GM18861 (cell line): ENCODE measurements at regions not wholly inside any gene's neighbourhood (a gene's known extent, or its start where the extent isn't known, plus 50 kb on each side); places are given as distances from the start of the nearest gene placed in this dataset.

ENCODE experiments used
- ATAC-seq: cut with Tn5 transposase; IDR thresholded peaks from one replicate; pipeline ENCODE4 v1.9.1; 2021; ENCODE audit not compliant: unreplicated experiment

DNA sequence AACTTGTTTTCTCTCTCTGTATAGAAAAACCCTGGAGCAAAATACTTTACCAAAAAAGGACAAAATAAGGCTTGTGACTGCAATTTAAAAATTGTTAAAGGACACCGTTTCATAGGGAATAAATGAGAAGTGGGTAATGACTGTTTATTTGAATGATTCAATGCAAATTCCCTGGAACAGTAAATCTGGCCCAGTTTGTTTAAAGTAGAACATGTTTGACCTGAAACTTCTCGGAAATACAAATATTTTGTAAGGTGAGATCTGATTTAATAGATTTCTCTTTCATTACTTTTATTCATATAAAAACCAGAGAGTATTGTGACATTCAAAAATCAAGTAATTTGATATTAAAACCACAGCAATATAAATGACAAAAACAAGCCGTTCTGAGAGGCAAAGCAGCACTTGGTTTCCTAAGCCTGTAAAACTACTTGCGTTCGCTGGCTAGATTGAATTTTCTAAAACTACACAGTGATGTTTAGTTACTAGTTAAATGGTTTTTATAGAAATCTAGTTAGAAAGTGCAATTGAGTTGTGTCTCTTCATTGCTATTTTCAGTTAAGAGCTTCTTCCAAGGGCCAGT is 76.8 kb upstream of the PITRM1 start:
- no peak for ATAC-seq

DNA sequence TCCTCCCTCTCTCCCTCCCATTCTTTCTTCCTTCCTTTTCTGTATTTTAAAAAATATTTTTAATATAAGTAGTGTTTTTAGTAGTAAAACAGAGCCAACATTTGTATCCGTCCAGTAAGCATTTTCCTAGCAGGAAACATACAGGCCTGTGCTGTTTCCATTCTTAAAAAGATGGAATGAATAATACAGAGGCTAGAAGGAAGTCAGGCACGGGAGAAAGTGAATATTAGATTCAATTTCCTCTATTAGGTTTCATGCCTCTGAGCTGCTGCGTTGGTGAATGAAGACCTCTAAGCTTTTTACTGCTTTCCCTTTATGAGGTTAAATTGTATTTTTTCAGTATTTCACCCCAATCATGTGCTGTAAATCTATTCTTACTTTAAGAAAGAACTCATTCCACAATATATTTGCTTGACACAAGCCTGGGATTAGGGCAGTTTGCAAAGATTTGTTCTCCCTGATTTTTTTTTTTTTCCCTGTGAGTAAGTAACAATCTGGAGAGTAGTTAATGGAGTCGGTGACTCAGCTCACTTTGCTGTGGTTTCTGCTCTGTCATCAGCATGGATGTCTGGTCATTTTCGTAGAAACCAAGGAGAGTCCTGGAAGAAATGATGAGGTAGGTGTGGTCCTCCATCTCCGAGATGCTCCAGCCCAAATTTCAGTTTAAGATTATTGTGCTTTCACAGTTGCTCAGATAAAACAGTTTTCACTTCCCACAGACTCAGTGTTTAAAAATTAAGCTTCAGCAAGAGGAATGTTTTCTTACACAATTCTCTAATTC is 76.1 kb upstream of the PITRM1 start:
- ATAC-seq = no peak

DNA sequence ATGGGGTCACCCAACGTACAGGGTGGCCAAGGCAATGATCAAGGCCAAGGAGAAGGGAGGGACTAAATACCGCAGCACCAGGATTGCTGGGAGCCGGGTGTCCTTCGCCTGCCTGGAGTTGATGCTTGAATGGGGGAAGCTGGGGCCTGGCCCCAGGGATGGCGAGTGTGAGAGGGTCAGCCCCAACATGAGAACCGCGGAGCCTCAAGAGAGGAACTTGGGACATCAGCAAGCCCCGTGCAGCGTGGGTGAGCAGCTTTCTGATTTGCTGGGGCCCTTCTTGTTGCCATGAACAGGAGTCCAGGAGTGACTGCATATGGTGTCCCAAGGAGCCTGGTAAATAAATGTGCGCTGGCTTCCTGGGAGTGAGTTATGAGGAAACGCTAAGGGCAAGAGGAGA is 72.8 kb upstream of the PITRM1 start:
- no peak for ATAC-seq

DNA sequence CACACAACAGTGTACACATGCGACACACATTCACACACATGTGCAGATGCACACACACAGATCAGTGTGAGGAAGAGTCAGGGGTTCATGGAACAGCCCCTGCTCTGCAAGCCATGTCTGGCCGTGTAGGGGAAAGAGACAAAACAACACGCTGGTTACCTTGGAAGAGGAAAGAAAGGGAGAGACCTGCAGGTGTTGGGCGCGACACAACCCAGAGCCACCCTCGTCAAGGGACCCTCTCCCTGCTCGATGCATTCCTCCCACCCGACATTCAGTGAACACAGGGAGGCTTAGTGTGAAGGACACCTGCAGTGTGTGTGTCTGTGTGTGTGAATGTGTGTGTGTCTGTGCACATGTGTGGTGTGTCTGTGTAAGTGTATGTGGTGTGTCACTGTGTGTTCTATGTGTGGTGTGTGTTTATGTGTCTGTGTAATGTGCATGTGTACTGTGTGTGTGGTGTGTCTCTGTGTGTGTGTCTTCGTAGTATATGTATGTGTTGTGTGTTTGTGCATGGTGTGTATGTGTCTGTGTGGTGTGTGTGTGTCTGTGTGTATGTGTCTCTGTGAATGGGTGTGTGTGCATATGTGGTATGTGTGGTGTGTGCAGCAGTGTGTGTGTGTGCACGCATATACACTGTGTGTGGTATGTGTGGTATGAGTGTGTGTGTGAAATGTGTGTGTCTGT is 69.5 kb upstream of the PITRM1 start:
- ATAC-seq = no peak

DNA sequence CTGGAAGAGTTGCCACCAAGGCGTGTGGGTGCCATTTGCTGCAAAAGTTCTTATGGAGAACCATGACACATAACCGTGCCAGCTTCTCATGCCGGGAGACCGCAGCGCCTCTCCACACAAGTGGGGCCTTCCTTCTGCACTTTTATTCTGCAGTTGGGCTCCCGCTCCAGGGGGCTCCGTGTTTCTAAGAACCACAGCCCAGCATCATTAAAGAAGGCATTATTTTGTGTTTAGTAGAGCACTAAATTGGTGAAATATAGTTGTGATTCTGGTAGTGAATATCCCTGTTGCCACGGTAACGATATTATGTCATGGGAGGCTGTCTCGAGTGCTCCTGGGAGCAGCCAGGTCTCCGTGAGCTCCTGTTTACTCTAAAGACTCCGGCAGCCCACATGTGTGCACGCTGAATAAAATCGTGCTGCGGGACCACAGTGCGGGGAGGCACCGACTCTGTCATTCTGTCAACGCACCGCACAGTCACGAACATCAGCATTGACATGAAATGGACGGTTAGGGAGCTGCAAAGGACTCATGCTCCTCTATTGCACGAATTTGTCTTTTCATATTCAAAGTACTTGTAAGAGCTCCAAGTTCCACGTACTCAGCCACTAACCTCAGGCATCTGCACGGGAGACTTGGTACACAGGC is 68.8 kb upstream of the PITRM1 start:
- ATAC-seq = no peak

DNA sequence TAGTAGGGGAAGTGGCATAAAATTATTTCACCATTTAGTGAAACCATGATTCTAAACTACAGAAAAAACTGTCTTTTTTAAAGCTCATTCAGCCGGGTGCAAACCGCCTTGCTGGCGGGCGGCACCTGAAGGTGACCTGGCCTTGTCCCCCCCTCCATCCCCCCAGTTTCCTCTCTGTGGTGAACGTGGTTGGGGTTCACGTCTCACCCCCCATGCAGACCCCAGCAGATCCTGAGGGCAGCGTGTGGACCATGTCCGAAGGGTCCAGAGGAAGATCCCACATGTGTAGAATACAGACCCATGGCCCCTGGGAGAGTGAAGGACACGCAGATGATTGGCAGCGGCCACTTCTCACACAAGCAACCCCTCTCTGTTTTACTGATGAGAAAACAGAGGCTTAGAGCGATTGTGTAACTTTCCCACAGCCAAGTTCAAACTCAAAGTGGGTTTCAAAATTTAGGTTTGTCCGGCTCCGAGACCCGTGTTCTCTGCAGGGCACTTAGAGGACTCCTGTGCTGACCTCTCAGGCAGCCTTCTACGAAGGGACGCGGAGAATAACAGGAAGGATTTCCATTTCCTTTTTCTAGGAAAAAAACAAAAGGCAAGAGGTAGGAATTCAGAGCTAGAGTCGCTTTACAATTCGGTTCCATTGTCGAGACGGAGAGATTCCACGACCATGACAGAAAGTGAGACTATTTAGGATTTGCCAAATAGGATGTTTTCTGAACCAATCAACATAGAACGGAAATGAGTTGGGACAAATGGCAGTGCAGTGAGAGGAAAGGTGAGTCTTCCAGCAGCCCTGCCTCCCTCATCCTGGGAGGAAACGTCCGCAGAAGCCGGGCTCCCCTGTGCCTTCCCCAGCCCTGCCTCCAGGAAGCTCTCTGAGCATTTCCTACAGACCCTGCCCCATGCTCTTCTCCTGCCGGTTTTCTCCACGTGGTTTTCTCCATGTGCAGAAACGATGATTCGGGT is 67.6 kb upstream of the PITRM1 start:
- no peak for ATAC-seq

DNA sequence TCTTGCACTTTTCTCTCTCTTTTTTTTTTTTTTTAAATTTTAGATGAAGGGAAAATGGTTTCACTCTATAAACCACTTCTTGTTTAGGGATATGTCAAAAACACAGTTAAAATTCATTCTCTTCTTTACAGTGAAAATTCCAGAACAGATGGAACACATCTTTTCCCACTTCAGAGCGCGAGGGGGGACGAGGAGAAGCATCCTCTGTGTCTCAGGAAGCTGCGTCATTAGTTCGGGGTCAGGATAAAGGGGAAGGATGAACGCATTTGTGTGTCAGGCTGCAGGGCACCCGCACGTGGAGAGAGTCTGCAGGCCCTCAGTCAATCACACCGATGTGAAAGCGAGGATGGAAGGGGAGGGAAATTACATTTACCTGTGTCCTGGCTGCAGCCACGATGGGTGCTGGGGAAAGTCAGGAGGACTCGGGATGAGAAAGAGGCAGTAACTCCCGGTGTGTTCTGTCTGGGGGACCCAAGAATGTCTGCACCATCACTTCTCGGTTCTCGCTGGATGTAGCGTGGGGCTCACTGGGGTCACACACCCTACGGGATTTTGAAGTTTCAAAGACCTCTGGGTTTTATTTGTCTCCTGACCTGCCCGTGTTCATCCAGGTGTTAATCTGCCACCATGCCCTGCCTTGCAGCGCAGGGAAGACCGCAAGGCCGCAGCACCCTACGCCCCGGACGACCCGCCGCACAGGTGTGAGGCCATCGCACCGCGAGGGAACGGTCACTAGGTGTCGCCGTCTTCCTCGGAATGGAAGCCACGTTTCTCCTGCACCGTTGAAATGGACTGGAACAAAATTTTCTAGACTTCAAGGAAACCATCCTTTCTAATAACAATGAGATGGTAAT is 66.7 kb upstream of the PITRM1 start:
- ATAC-seq = peak; percentile 60

DNA sequence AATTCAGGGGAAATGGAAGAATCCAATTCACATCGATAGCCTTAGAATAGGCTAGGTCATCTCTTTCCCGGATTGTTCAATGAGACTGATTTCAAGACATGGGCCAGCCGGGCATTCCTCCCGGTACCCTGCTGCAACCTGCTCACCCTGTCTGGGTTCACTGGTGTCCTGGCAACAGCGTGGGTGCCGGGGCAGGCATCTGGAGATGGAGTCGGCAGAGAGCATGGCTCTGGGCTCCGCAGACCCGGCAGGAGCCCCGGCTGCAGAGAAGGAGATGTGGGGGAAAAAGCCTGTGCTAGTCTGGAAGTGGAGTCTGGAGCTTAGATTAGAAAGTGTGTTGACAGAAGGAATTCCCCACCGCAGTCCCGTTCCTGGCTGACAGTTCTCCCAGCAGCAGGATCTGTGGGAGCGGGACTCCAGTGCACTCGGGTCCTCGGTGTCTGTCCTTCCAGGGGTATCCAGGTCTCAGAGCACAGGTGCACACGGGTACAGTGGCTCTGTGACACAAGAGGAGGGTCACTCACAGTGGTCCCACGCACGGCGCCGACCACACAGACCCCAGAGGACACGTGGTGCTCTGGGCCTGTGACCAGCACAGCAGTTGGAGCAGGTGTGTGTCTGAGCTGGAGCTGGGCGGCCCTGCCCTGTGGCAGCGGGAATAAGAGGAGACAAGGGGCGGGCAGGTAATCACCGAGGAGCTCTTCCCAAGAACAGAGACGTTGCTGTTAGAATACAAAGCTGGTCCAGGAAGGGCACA is 65.7 kb upstream of the PITRM1 start:
- ATAC-seq = no peak

DNA sequence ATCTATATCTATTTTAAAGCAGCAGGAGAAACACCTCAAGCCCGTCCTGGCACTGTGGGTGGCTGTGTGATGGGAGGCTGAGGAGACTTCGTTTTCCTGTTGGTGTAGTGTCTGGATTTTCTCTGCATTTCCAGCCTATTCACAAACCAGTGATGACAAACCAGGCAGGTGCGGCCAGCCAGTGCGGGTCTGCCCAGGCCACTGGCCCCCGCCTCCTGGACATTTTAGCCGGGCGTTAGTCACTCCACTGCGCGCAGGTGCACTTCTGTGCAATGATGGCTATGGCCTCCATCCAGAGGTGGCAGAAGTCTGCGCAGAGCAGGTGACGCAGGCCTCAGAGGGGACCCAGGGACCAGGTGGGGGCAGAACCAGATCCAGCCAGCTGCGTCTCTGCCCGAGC is 64.9 kb upstream of the PITRM1 start:
- no peak for ATAC-seq

DNA sequence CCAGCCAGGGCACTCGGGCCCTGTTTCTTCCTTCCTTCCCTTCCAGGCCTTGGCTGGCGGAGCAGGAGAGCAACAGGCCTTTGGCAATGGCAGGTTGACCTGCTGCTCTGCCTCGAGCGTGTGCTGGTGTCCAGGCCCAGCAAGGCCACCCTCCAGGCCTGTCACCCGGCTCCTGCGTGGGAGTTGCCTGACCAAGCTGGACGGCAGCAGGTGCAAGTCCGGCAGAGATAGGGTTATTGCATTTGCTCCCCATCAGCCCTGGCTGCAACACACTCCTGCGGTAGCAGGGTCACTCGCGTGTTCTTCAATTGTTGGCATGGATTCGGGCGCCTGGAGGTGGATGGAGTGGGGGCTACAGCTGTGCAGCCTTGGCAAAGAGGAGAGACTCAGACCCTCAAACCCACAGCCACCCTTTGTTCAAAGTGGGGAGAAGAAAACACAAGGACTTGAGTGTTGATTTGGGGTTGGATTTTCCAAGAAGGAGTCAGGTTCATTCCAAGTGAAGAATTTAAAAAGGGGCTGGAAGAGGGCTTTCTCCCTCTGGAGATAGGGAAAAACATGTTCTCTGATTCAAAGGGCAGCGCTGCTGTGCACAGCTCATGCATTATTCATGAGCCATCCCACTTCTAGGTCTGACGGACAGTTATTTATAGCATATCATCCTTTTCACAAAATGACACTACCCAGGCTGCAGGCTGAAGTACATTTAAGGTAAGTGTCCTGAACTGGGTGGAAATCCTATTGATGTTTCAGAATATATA is 64.2 kb upstream of the PITRM1 start:
- no peak for ATAC-seq

DNA sequence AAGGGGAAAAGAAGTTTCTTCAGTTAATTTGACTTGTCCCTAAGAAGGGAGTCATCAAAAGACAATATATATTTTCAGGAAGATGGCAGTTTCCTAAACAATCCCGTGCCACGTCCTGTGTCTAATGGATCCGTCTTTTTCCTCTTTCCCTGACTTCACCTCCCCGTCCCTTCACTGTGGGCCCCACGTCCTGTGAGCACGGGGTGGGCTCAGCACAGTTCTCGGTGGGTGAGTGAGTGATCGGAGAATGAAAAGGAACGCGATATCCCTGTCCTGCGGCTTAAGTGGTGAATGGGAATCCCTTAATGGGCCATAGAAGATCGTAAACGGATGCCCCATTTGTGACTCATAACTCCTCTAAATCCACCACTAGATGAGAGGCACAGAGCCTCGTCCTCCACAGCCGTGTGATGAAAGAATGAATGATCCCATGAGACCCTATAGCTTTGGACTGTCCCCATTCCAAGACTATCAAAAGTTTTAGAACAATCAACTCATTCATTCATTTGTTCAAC is 63.5 kb upstream of the PITRM1 start:
- no peak for ATAC-seq

DNA sequence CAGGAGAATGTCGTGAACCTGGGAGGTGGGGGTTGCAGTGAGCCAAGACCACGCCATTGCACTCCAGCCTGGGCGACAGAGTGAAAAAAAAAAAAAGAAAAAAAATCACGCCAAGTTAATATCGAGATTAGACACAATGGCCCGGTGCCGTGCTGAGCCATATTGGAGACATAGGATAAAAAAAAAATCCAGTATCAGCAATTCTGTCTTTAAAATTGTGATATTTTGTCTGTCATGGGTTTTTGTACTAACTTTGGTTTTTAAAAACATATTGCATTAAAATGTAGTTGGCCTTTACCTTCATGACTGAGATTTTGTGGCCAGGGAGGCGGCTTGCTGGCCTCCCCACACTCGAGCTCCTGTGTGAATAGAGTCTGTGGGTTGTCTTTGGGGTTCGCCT is 62.8 kb upstream of the PITRM1 start:
- ATAC-seq = no peak

DNA sequence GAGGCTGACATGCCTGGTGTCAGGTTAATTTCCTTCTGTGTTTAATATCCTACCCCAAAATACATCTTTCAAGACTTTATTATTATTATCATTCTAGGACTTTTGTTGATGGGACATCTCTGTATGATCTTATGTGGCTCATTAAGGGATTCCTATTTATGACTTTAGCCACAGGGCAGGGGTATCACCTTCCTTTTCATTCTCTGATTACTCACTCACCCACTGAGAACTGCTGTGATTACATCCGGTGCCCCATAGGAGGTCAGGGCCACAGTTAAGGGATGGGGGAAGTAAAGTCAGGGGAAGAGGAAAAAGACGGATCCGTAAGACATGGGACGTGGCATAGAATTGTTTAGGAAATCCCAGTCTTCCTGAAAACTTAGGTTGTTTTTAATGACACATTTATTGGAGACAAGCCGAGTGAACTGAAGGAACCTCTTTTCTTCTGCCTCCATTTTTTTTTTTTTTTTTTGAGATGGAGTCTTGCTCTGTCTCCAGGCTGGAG is 61.0 kb upstream of the PITRM1 start:
- no peak for ATAC-seq

DNA sequence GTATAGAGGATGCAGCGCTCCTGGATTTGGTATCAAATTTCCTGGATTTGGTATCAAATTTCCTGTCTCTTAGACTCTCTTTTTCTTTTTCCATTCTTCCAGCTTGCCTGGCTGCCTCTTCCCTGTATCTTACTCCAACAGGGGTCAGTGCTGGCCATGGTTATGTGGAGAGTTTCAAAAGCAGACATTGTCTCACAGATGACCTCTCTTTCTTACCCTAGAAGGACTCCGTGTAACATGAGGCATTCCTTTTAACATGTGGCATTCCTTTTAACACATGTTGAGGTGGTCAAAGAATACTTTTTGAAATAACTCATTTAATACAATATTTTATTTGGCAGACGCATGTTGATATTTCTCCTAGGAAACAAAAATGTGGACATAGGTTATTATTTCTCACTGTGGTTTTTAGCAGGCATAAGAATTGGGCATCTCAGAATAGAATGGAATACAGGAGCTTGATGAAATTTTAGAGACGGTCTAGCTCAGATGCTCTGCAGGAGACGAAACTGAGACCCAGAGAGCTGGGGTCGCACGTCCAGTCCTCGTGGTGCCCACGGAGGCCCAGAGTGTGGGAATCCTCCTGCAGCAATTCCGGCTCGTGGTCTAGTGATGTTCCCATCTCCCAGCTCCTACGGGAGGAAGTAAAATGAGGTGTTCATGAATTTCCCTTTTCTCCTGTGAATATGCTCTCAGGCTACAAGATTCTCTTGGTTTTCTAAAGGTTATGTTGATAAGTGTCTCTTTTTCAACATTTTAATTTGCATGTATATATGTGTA is 59.6 kb upstream of the PITRM1 start:
- ATAC-seq = no peak

DNA sequence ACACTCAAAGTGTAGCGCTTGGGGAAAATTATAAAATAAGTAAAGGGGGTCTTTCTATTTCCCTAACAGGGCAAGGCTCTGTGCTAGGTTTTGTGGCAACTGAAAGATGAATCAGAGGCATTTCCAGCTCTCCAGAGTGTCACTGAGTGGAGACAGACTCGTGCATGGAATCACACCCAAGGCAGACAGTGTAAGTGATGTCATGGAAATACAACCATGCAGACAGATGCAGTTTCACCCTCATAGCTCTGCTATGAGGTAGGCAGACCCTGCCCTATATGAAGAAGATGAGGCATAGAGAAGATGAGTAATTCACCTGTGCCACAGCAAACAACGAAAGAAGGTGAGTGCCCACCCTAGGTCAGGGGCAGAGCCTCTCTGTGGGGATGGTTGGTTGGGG is 57.2 kb upstream of the PITRM1 start:
- ATAC-seq = no peak

DNA sequence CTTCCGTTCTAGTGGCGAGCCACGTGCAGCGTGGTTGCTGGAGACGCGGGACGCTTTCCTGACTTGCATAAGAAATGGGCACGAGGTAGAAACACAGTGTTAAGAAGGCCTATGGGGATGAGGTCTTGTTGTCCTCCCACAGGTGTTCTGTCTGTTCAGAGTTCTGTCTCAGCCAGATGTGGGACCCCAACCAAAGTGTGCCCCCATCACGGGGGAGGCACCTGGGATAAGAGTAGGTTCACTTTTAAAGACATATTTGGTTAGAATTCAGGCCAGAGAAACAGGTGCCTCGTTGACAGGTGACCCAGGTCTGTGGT is 56.0 kb upstream of the PITRM1 start:
- ATAC-seq = no peak
